GM06990 (cell line): ENCODE measurements at regions not wholly inside any gene's neighbourhood (a gene's known extent, or its start where the extent isn't known, plus 50 kb on each side); places are given as distances from the start of the nearest gene placed in this dataset.

Experiments used
- DNase-seq: peaks from one replicate; pipeline ENCODE4 v3.0.0-alpha.2; 2011; ENCODE audit not compliant: insufficient read length; ENCODE audit errors: extremely low read depth
- H3K27me3 ChIP-seq: replicated peaks from 2 replicates; pipeline ENCODE4 v1.6.0; 2011; ENCODE audit warnings: low read length; ENCODE audit not compliant: control insufficient read depth, insufficient read depth
- H3K36me3 ChIP-seq: 2 replicates; pipeline ENCODE4 v1.5.1; 2011; ENCODE audit warnings: low read length; ENCODE audit not compliant: control insufficient read depth, insufficient read depth
- H3K4me3 ChIP-seq: replicated peaks from 2 replicates; pipeline ENCODE4 v1.5.1; 2011; ENCODE audit warnings: low read depth, mild to moderate bottlenecking, control low read depth, low read length
- TF ChIP-seq, protein P1 (sequence below): IDR thresholded peaks from 2 replicates; pipeline ENCODE4 v1.5.1; 2011; ENCODE audit warnings: low read length, control low read depth, mild to moderate bottlenecking, inconsistent platforms; ENCODE audit not compliant: insufficient read depth, poor library complexity, severe bottlenecking

DNA sequence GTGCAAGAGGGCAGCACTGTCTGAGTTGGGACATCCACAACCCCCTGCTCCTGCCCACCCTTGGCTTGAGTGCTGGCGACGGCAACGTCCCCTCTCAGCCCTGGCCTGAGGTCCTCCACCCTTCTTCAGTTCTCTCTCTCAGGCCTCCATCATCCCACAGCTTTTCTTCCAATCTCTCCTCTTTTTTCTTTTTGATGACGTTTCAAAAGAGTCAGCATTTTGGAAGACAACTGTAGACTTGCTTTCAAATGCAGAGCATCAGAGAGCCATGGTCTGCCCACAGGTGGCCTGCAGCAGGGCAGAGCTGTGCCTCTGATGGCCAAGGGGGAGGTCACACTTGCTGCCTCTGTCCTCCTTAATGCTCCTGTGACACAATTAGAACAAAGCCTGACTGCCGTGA is 775.4 kb downstream of the KCNJ18 start:
- TF ChIP-seq, protein P1, sequence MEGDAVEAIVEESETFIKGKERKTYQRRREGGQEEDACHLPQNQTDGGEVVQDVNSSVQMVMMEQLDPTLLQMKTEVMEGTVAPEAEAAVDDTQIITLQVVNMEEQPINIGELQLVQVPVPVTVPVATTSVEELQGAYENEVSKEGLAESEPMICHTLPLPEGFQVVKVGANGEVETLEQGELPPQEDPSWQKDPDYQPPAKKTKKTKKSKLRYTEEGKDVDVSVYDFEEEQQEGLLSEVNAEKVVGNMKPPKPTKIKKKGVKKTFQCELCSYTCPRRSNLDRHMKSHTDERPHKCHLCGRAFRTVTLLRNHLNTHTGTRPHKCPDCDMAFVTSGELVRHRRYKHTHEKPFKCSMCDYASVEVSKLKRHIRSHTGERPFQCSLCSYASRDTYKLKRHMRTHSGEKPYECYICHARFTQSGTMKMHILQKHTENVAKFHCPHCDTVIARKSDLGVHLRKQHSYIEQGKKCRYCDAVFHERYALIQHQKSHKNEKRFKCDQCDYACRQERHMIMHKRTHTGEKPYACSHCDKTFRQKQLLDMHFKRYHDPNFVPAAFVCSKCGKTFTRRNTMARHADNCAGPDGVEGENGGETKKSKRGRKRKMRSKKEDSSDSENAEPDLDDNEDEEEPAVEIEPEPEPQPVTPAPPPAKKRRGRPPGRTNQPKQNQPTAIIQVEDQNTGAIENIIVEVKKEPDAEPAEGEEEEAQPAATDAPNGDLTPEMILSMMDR, result no peak
- DNase-seq, result no peak

DNA sequence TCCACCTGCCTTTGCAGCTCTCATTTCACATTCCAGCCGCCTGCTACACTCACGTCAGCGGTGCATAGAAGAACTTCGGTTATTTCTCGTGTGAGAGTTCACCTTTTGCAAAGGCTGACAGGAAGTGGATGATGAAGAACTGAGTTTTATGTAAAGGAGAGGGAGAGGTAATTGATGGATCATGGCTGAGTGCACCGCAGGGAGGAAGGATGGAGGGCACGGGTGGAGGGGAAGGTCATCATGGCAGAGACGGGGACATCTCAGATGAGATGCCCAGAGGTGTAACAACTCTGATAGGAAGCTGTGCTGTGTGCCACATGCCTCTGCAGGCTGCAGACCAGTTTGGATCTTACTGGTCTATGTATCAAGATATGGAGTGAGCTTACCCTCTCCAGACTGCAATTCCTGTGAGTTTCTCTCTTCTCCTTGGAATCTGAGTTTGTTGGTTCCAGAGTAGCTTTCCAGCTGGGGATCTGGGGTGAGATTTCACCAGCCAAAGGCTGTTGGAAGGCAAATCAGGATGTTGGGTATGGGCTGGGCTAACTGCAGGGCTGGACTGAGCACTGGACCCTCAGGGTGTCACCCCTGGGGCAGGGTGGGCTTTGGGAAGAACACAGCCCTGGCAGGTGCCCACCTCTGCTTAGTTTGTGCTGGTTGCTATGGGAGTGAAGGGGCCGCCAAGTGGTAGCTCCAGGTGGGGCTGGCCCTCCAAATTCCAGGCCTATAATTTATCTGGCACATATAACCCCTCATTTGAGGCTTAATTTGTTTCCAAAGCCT is 777.0 kb downstream of the KCNJ18 start:
- DNase-seq, result no peak
- TF ChIP-seq, protein P1, result no peak
- no peaks in the 10 kb centered on the region for H3K36me3 ChIP-seq
- no peaks in the 10 kb centered on the region for H3K27me3 ChIP-seq
- H3K4me3 ChIP-seq, result no peak overlapping the region

More for the DNA sequence above, 775.4 kb downstream of the KCNJ18 start:
- no peaks in the 10 kb centered on the region for H3K27me3 ChIP-seq
- no peaks in the 10 kb centered on the region for H3K36me3 ChIP-seq
- H3K4me3 ChIP-seq, result no peak overlapping the region

DNA sequence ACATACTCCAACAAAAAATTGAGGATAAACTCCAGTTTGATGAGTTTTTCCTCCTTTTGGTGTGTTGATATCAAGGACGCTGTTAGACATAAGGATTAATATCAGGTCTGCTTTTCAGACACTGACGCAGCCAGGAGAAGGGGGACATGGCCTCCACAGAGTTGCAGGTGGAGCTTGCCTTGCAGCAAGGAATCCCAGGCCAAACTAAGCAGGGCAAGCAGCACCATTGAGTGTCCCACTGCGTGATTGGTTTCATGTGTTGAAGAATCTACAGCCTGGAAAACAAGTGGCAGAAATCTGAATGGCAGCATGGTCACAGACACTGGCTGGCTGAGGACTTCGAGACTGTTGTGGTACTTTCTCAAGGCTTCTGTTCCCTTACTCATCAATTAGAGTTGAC is 777.6 kb downstream of the KCNJ18 start:
- no peaks in the 10 kb centered on the region for H3K27me3 ChIP-seq
- DNase-seq, result no peak
- TF ChIP-seq, protein P1, result no peak
- H3K4me3 ChIP-seq, result no peak overlapping the region
- no peaks in the 10 kb centered on the region for H3K36me3 ChIP-seq

DNA sequence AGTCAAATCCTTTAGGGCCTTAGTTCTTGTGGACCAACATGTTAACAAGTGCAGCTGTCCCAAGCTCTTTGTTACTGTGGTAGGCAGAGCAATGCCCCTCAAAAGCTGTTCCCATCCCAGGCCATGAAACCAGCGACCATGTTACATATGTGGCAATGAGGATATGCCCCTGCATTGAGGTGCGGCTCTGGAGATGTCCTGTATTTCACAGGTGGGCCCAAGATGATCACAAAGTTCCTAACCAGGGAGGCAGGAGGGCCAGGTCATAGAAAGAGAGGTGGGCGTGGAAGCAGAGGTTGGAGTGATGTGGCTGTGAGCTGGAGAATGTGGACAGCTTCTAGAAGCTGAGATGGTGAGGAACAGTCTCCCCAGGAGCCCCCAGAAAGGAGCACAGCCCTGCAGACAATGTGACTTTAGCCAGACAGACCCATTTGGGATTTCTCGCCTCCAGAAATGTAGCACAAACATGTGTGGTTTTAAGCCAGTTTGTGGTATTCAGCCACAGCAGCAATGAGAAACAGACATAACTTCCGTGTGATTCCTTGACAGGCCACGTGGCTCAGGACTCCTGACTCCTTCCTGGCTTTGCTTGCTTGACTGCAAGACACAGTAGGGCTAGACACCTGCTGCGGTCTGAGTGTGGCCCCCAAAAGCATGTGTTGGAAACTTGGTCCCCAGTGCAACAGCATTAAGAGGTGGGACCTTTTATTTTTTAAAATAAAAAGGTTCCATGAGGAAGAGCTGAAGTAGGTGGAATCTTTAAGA is 778.3 kb downstream of the KCNJ18 start:
- Histone ChIP-seq H3K27me3 (no peaks in the 10 kb centered on the region), H3K4me3 (no peak overlapping the region), H3K36me3 (no peaks in the 10 kb centered on the region)
- TF ChIP-seq, protein P1, result no peak
- DNase-seq, result no peak

DNA sequence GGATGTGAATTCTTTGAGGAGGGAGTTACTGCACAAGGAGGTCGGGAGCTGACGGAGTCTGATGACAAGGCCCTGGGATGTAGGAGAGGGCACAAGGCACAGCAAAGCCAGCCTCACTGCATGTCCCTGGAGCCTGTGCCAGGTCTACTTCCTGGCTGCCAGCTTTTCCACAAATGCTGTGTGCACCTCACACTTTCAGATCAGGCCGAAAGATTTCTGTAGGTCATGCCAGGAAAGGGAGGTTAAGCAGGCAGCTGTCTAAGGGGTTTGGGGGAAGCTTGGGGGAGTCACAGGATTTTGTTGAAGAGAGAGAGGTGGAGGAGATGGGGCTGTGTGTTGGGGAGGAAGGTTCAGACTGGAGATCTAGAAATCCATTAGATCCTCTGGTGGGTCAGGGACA is 792.5 kb downstream of the KCNJ18 start:
- TF ChIP-seq, protein P1, result no peak
- Histone ChIP-seq H3K27me3 (no peaks in the 10 kb centered on the region), H3K4me3 (no peak overlapping the region), H3K36me3 (no peaks in the 10 kb centered on the region)
- no peak for DNase-seq
